ENCODE measurements at regions not wholly inside any gene's neighbourhood (a gene's known extent, or its start where the extent isn't known, plus 50 kb on each side); places are given as distances from the start of the nearest gene placed in this dataset.

DNA sequence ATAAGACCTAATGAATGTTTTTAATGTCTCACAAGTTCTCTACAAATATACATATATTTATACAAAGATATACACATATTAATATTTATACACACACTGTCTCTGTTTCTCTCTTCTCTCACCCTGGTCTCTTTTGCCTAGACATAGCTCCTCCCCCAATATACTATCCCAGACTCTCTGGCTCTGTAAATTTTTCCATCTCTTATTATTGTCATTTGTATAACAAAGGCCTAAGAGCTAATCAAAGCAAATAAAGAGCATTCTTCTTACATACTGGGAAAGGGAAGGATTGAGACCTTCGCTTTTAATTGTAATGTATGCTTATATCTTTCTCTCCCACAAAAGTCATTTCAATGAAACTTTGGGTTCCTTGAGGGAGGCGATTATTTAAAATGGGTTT is 318.1 kb downstream of the ADAMTS20 start:
- TF ChIP-seq, protein P1, sequence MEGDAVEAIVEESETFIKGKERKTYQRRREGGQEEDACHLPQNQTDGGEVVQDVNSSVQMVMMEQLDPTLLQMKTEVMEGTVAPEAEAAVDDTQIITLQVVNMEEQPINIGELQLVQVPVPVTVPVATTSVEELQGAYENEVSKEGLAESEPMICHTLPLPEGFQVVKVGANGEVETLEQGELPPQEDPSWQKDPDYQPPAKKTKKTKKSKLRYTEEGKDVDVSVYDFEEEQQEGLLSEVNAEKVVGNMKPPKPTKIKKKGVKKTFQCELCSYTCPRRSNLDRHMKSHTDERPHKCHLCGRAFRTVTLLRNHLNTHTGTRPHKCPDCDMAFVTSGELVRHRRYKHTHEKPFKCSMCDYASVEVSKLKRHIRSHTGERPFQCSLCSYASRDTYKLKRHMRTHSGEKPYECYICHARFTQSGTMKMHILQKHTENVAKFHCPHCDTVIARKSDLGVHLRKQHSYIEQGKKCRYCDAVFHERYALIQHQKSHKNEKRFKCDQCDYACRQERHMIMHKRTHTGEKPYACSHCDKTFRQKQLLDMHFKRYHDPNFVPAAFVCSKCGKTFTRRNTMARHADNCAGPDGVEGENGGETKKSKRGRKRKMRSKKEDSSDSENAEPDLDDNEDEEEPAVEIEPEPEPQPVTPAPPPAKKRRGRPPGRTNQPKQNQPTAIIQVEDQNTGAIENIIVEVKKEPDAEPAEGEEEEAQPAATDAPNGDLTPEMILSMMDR (IDR thresholded peaks at IDR 0.05 in 2 of 3, conservative IDR thresholded peaks at IDR 0.05 in 1 of 3; ENCODE audit: borderline replicate concordance in 1 of 3, insufficient read depth in 1 of 3, low read depth in 2 of 3, low read length in 2 of 3): no peak
- no peak for TF ChIP-seq SRF (IDR thresholded peaks at IDR 0.05; ENCODE audit: low read depth)
- no peak for TF ChIP-seq CEBPB (IDR thresholded peaks at IDR 0.05; ENCODE audit: low read depth)
- TF ChIP-seq CBX3 (IDR thresholded peaks at IDR 0.05; ENCODE audit: low read depth): no peak
- Histone ChIP-seq H3K79me2 (ENCODE audit: insufficient read depth, low read length) (no peaks in the 10 kb centered on the region), H4K20me1 (ENCODE audit: insufficient read depth) (no peaks in the 10 kb centered on the region), H3K4me1 (ENCODE audit: control insufficient read depth in 1 of 2, insufficient read depth in 2 of 2, low read length in 2 of 2) (no peaks in the 10 kb centered on the region), H3K27ac (ENCODE audit: low read depth, low read length) (no peak overlapping the region), H2AFZ (ENCODE audit: low read depth, low read length, poor library complexity, severe bottlenecking) (no peak overlapping the region), H3K9ac (ENCODE audit: low read length) (no peak overlapping the region), H3K9me2 (ENCODE audit: insufficient read depth) (0 out of 2 replicates have a peak, but pooled peaks cover 2% of the 10 kb centered on the region), H3K4me2 (ENCODE audit: low read length) (no peak overlapping the region), H3K36me3 (ENCODE audit: control insufficient read depth in 1 of 2, insufficient read depth in 2 of 2, low read length in 2 of 2) (no peaks in the 10 kb centered on the region), H3K27me3 (ENCODE audit: insufficient read depth, low read length) (no peaks in the 10 kb centered on the region), H3K4me3 (replicated peaks in 1 of 2; ENCODE audit: low read depth in 1 of 2, low read length in 2 of 2) (no peak overlapping the region), H3K9me3 (ENCODE audit: control insufficient read depth in 1 of 2, insufficient read depth in 1 of 2, low read depth in 1 of 2, low read length in 2 of 2) (no peaks in the 10 kb centered on the region)
- DNase-seq (ENCODE audit: low read depth, low spot score): no peak
- intact Hi-C loops (cut with micrococcal nuclease): no loop called here
- no TSS peak for BruUV-seq (replicated peaks)
- ChIA-PET POLR2A (no interaction called here), RAD21 (ENCODE audit: low non-redundant PET in 1 of 2, low total read pairs in 2 of 2, uncharacterized antibody in 2 of 2, unreplicated experiment in 2 of 2) (no interaction called here), CTCF (no interaction called here)
- ATAC-seq: no peak

DNA sequence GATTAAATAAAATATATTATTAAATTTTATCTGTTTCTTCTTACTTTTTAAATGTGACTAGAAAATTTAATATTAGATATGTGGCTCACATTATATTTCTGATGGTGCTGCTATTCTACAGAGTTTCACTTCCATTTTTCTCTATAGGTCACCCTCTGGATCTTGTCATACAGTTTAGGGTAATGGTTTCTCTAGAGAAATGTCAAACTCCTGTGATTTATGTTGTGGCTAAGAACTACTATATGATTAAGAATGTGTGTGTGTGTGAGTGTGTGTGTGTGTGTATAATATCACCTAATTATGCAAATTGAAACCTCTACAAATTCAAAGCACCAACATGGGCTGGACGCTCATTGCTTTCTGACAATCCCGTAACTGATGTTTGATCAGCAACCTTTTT is 325.9 kb downstream of the ADAMTS20 start:
- Histone ChIP-seq H3K27ac (ENCODE audit: low read depth, low read length) (no peak overlapping the region), H3K9me2 (ENCODE audit: insufficient read depth) (no peaks in the 10 kb centered on the region), H3K36me3 (ENCODE audit: control insufficient read depth in 1 of 2, insufficient read depth in 2 of 2, low read length in 2 of 2) (no peaks in the 10 kb centered on the region), H3K4me3 (replicated peaks in 1 of 2; ENCODE audit: low read depth in 1 of 2, low read length in 2 of 2) (no peak overlapping the region), H3K4me1 (ENCODE audit: control insufficient read depth in 1 of 2, insufficient read depth in 2 of 2, low read length in 2 of 2) (no peaks in the 10 kb centered on the region), H3K9ac (ENCODE audit: low read length) (no peak overlapping the region), H3K4me2 (ENCODE audit: low read length) (no peak overlapping the region), H4K20me1 (ENCODE audit: insufficient read depth) (no peaks in the 10 kb centered on the region), H3K27me3 (ENCODE audit: insufficient read depth, low read length) (no peaks in the 10 kb centered on the region), H2AFZ (ENCODE audit: low read depth, low read length, poor library complexity, severe bottlenecking) (no peak overlapping the region), H3K9me3 (ENCODE audit: control insufficient read depth in 1 of 2, insufficient read depth in 1 of 2, low read depth in 1 of 2, low read length in 2 of 2) (no peaks in the 10 kb centered on the region), H3K79me2 (ENCODE audit: insufficient read depth, low read length) (no peaks in the 10 kb centered on the region)
- intact Hi-C loops (cut with micrococcal nuclease): no loop called here
- ChIA-PET CTCF (no interaction called here), POLR2A (no interaction called here), RAD21 (ENCODE audit: low non-redundant PET in 1 of 2, low total read pairs in 2 of 2, uncharacterized antibody in 2 of 2, unreplicated experiment in 2 of 2) (no interaction called here)
- no peak for DNase-seq (ENCODE audit: low read depth, low spot score)
- ATAC-seq: no peak
- BruUV-seq (replicated peaks): no TSS peak
- TF ChIP-seq SP1 (IDR thresholded peaks at IDR 0.05; ENCODE audit: low read depth) (no peak), ATF3 (IDR thresholded peaks at IDR 0.05) (no peak), RAD21 (IDR thresholded peaks at IDR 0.05; ENCODE audit: low read depth) (no peak), CEBPB (IDR thresholded peaks at IDR 0.05; ENCODE audit: low read depth) (no peak), REST (IDR thresholded peaks at IDR 0.05; ENCODE audit: low read depth) (no peak), JUND (IDR thresholded peaks at IDR 0.05) (no peak), EZH2phosphoT487 (IDR thresholded peaks at IDR 0.05; ENCODE audit: borderline replicate concordance) (no peak), EGR1 (IDR thresholded peaks at IDR 0.05; ENCODE audit: low read depth) (no peak), CBX3 (IDR thresholded peaks at IDR 0.05; ENCODE audit: low read depth) (no peak), FOSL1 (IDR thresholded peaks at IDR 0.05; ENCODE audit: low read depth) (no peak), MAX (IDR thresholded peaks at IDR 0.05) (no peak)
- TF ChIP-seq, protein P2, sequence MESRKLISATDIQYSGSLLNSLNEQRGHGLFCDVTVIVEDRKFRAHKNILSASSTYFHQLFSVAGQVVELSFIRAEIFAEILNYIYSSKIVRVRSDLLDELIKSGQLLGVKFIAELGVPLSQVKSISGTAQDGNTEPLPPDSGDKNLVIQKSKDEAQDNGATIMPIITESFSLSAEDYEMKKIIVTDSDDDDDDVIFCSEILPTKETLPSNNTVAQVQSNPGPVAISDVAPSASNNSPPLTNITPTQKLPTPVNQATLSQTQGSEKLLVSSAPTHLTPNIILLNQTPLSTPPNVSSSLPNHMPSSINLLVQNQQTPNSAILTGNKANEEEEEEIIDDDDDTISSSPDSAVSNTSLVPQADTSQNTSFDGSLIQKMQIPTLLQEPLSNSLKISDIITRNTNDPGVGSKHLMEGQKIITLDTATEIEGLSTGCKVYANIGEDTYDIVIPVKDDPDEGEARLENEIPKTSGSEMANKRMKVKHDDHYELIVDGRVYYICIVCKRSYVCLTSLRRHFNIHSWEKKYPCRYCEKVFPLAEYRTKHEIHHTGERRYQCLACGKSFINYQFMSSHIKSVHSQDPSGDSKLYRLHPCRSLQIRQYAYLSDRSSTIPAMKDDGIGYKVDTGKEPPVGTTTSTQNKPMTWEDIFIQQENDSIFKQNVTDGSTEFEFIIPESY (IDR thresholded peaks at IDR 0.05; ENCODE audit: extremely low read depth, insufficient replicate concordance, low read length): no peak
